Endothelial cell of umbilical vein (primary cell): ENCODE measurements at regions not wholly inside any gene's neighbourhood (a gene's known extent, or its start where the extent isn't known, plus 50 kb on each side); places are given as distances from the start of the nearest gene placed in this dataset.

ENCODE experiments used
- BruUV-seq: library from RNA; stranded (reverse); fragments of 400-500 nt; replicated peaks from 2 replicates; lab custom pipeline; 2021; lab: Mats Ljungman, UMichigan
- CTCF ChIA-PET: fragments of 300-600, 350-600 bp; sonication (Branson Sonifier 250); formaldehyde crosslinking; loops from one replicate; lab custom pipeline; 2021; ENCODE audit warnings: antibody characterized with exemption, inconsistent platforms; lab: Charles Lee
- POLR2A ChIA-PET: fragments of 300-600, 350-600 bp; sonication (Branson Sonifier 250); formaldehyde crosslinking; loops from one replicate; lab custom pipeline; 2021; ENCODE audit warnings: antibody characterized with exemption, inconsistent platforms; lab: Charles Lee
- DNase-seq: peaks from one replicate; pipeline ENCODE4 v3.0.0-alpha.2; 2011; ENCODE audit warnings: low read depth, low spot score
- FAIRE-seq: peaks from 2 replicates; lab custom pipeline; 2011; peaks lifted over from hg19 to GRCh38; lab: Jason Lieb, UNC
- H2AFZ ChIP-seq: 2 replicates; pipeline ENCODE4 v1.6.0; 2012; ENCODE audit warnings: low read depth, low read length, control low read depth, inconsistent platforms
- H3K27ac ChIP-seq: 2 replicates; pipeline ENCODE4 v1.5.1; 2011; ENCODE audit warnings: low read depth, mild to moderate bottlenecking, control low read depth, low read length, moderate library complexity; ENCODE audit not compliant: insufficient read depth
- H3K27me3 ChIP-seq, 2 experiments: 2 replicates each; pipeline versions ENCODE4 v1.6.0 to v1.6.1; 2011; ENCODE audit warnings: low read length in 2 of 2, mixed read lengths in 1 of 2; ENCODE audit not compliant: control insufficient read depth in 2 of 2, insufficient read depth in 2 of 2
- H3K36me3 ChIP-seq, 2 experiments: 2 replicates in 1 of 2; 3 replicates in 1 of 2; pipeline ENCODE4 v1.5.1; 2011; ENCODE audit warnings: low read length in 2 of 2, mild to moderate bottlenecking in 1 of 2, moderate library complexity in 1 of 2; ENCODE audit not compliant: control insufficient read depth in 2 of 2, insufficient read depth in 2 of 2; ENCODE audit errors: extremely low read depth in 1 of 2
- H3K4me1 ChIP-seq: 3 replicates; pipeline ENCODE4 v1.5.1; 2011; ENCODE audit warnings: mild to moderate bottlenecking, low read length; ENCODE audit not compliant: control insufficient read depth, insufficient read depth; ENCODE audit errors: extremely low read depth
- H3K4me2 ChIP-seq: 2 replicates; pipeline ENCODE4 v1.6.1; 2011; ENCODE audit warnings: low read length, control low read depth, mixed read lengths; ENCODE audit not compliant: insufficient read depth
- H3K4me3 ChIP-seq, 3 experiments: fragments of 200-600 bp in 1 of 3; sonication (generic), shearing (Covaris generic) in 1 of 3; replicated peaks in 1 of 3; 2 replicates each; pipeline ENCODE4 v1.5.1; 2011 to 2016; ENCODE audit warnings: control low read depth in 3 of 3, low read length in 3 of 3, mild to moderate bottlenecking in 2 of 3, inconsistent platforms in 1 of 3, low read depth in 1 of 3, moderate library complexity in 1 of 3; ENCODE audit not compliant: insufficient read depth in 1 of 3
- H3K79me2 ChIP-seq: 2 replicates; pipeline ENCODE4 v1.6.0; 2012; ENCODE audit warnings: low read length, inconsistent platforms; ENCODE audit not compliant: control insufficient read depth, insufficient read depth
- H3K9ac ChIP-seq: replicated peaks from 2 replicates; pipeline ENCODE3; 2011; ENCODE audit warnings: low read length, control low read depth; ENCODE audit not compliant: insufficient read depth; ENCODE audit errors: extremely low read depth
- H3K9me1 ChIP-seq: replicated peaks from 3 replicates; pipeline ENCODE4 v1.6.0; 2011; ENCODE audit warnings: mild to moderate bottlenecking, low read length; ENCODE audit not compliant: control insufficient read depth, insufficient read depth; ENCODE audit errors: extremely low read depth
- H3K9me3 ChIP-seq: replicated peaks from 2 replicates; pipeline ENCODE4 v1.5.1; 2012; ENCODE audit warnings: low read length, inconsistent platforms; ENCODE audit not compliant: control insufficient read depth, insufficient read depth
- H4K20me1 ChIP-seq: replicated peaks from 2 replicates; pipeline ENCODE3; 2011; ENCODE audit warnings: mild to moderate bottlenecking, low read length; ENCODE audit not compliant: control insufficient read depth, insufficient read depth; ENCODE audit errors: extremely low read depth
- CTCF ChIP-seq, 2 donors: IDR thresholded peaks; 1 replicate in 1 of 2; 2 replicates in 1 of 2; pipeline ENCODE4 v1.5.1; 2011; ENCODE audit warnings: low read length in 2 of 2, mild to moderate bottlenecking in 2 of 2, moderate library complexity in 2 of 2, control low read depth in 1 of 2, inconsistent platforms in 1 of 2, low read depth in 1 of 2; ENCODE audit not compliant: insufficient read depth in 1 of 2; ENCODE audit errors: extremely low read depth in 1 of 2
- EZH2 ChIP-seq: IDR thresholded peaks from 2 replicates; pipeline ENCODE4 v1.6.1; 2012; ENCODE audit warnings: borderline replicate concordance, low read depth, mild to moderate bottlenecking, moderate library complexity, low read length, inconsistent platforms; ENCODE audit not compliant: severe bottlenecking
- FOS ChIP-seq: IDR thresholded peaks from 2 replicates; pipeline ENCODE4 v1.6.1; 2011; ENCODE audit warnings: mild to moderate bottlenecking, low read length, moderate library complexity, borderline replicate concordance; ENCODE audit not compliant: insufficient read depth
- GATA2 ChIP-seq: IDR thresholded peaks from 2 replicates; pipeline ENCODE4 v1.7.0; 2011; ENCODE audit warnings: low read depth, mild to moderate bottlenecking, moderate library complexity, mixed read lengths, low read length; ENCODE audit not compliant: insufficient read length, insufficient read depth
- JUN ChIP-seq: IDR thresholded peaks from 2 replicates; pipeline ENCODE4 v1.6.1; 2011; ENCODE audit warnings: borderline replicate concordance, low read depth; ENCODE audit not compliant: insufficient read length, insufficient read depth
- MAX ChIP-seq: IDR thresholded peaks from 2 replicates; pipeline ENCODE4 v1.6.1; 2011; ENCODE audit not compliant: insufficient read depth, insufficient read length
- MYC ChIP-seq: IDR thresholded peaks from one replicate; pipeline ENCODE4 v1.6.1; 2011; ENCODE audit warnings: mild to moderate bottlenecking, low read depth, low read length
- POLR2A ChIP-seq: IDR thresholded peaks from 2 replicates; pipeline ENCODE4 v1.6.1; 2012; ENCODE audit warnings: low read depth, mild to moderate bottlenecking, control low read depth, low read length
- POLR2AphosphoS5 ChIP-seq: IDR thresholded peaks from 2 replicates; pipeline ENCODE4 v1.6.1; 2012; ENCODE audit warnings: low read depth, mild to moderate bottlenecking, control low read depth, low read length, moderate library complexity; ENCODE audit not compliant: insufficient read depth
- dilution Hi-C: fragments of 300-500 bp; cut with MboI; formaldehyde crosslinking; loops from one replicate; pipeline ENCODE4 v1.15.0; 2019; ENCODE audit warnings: low sequenced_read_pairs; ENCODE audit not compliant: extremely low pct_ligation_motif_present
- intact Hi-C: fragments of 100-400 bp; cut with micrococcal nuclease; formaldehyde crosslinking; loops from one replicate; pipeline ENCODE4 v1.10.0; 2022

DNA sequence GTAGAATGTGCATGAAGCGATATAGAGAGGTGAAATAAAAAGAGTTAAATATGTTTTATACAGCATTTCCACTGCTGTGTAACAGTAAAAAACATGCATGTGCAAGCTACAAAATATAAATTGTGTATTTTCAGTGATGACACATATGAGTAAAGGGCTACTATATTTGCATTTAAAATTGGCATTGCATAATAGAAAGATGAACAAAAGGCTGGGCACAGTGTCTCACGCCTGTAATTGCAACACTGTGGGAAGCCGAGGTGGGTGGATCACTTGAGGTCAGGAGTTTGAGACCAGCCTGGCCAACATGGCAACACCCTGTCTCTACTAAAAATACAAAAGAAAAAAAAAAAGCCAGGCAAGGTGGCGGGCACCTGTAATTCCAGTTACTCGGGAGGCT lies 79.8 kb upstream of the CCDC71L start:
- FAIRE-seq, result no peak
- TF ChIP-seq POLR2AphosphoS5 (no peak), GATA2 (no peak), MAX (no peak), FOS (no peak), CTCF (IDR thresholded peaks at IDR 0.05; ENCODE audit: extremely low read depth in 1 of 2, insufficient read depth in 1 of 2, low read depth in 1 of 2, low read length in 2 of 2) (no peak), POLR2A (no peak), JUN (no peak), MYC (no peak), EZH2 (no peak)
- intact Hi-C loops (no loop called here), dilution Hi-C loops (no loop called here)
- no peak overlapping the region for H2AFZ ChIP-seq
- no peaks in the 10 kb centered on the region for H4K20me1 ChIP-seq
- H3K9ac ChIP-seq, result no peak overlapping the region
- no peaks in the 10 kb centered on the region for H3K9me3 ChIP-seq
- no peaks in the 10 kb centered on the region for H3K27me3 ChIP-seq
- DNase-seq, result no peak
- peaks cover 9% of the 10 kb centered on the region for H3K4me1 ChIP-seq
- H3K4me2 ChIP-seq, result no peak overlapping the region
- H3K9me1 ChIP-seq, result no peaks in the 10 kb centered on the region
- no peaks in the 10 kb centered on the region for H3K36me3 ChIP-seq
- BruUV-seq, result no TSS peak
- no peak overlapping the region for H3K4me3 ChIP-seq
- no peaks in the 10 kb centered on the region for H3K79me2 ChIP-seq
- POLR2A ChIA-PET, result no interaction called here
- no peak overlapping the region for H3K27ac ChIP-seq
- CTCF ChIA-PET, result interaction anchor here (1.0 to 1.3 kb wide), 2 partner anchors 81 to 564 kb away, joined by 4 read pairs; no protein-coding TSS in a partner anchor
